ENCODE measurements at regions not wholly inside any gene's neighbourhood (a gene's known extent, or its start where the extent isn't known, plus 50 kb on each side); places are given as distances from the start of the nearest gene placed in this dataset.

- no peak for TF ChIP-seq POLR2A (IDR thresholded peaks at IDR 0.05)
- no peak for TF ChIP-seq CTCF (IDR thresholded peaks at IDR 0.05 in 8 of 11, conservative IDR thresholded peaks at IDR 0.05 in 3 of 11)
- no peak for TF ChIP-seq POLR2AphosphoS5 (IDR thresholded peaks at IDR 0.05)
These were observed 534.2 kb downstream of the ZIC1 start for GRCh38 chr3:147943265-147943945.
